ENCODE measurements at regions not wholly inside any gene's neighbourhood (a gene's known extent, or its start where the extent isn't known, plus 50 kb on each side); places are given as distances from the start of the nearest gene placed in this dataset.
A peak's percentile ranks its signal among the peaks of the same experiment; 100 is the strongest.
"Not testable (repeated sequence)": the region's sequence is repeated elsewhere in the genome, so short reads cannot be mapped to it uniquely, and the experiment has no call there.

GRCh38 chr1:217985641-217986040 lies 299.5 kb upstream of the RRP15 start:
- peaks cover 32% of the 10 kb centered on the region for H3K4me1 Mint-ChIP-seq
- H3K36me3 Mint-ChIP-seq (ENCODE audit: low read depth): no peaks in the 10 kb centered on the region
- H3K27ac Mint-ChIP-seq: no peak overlapping the region
- TF ChIP-seq CTCF (IDR thresholded peaks at IDR 0.05): no peak
- peaks cover 5% of the 10 kb centered on the region for H3K27me3 Mint-ChIP-seq (ENCODE audit: low read depth, poor library complexity)
- no peak for DNase-seq
- H3K9me3 Mint-ChIP-seq: no peaks in the 10 kb centered on the region
- no peak overlapping the region for H3K4me3 Mint-ChIP-seq

- H3K4me1 Mint-ChIP-seq: peaks cover 29% of the 10 kb centered on the region
- H3K27ac Mint-ChIP-seq: peak overlapping the region; percentile 14
- H3K36me3 Mint-ChIP-seq (ENCODE audit: low read depth): no peaks in the 10 kb centered on the region
- TF ChIP-seq CTCF (IDR thresholded peaks at IDR 0.05): no peak
- DNase-seq: no peak
- no peaks in the 10 kb centered on the region for H3K9me3 Mint-ChIP-seq
- H3K27me3 Mint-ChIP-seq (ENCODE audit: low read depth, poor library complexity): peaks cover 5% of the 10 kb centered on the region
- no peak overlapping the region for H3K4me3 Mint-ChIP-seq
These were observed 295.6 kb upstream of the RRP15 start for GRCh38 chr1:217989510-217989909.

- no peak for TF ChIP-seq CTCF (IDR thresholded peaks at IDR 0.05)
- Mint-ChIP-seq H3K27me3 (ENCODE audit: low read depth, poor library complexity) (no peaks in the 10 kb centered on the region), H3K4me1 (peaks cover 23% of the 10 kb centered on the region), H3K27ac (no peak overlapping the region), H3K4me3 (no peak overlapping the region), H3K9me3 (no peaks in the 10 kb centered on the region), H3K36me3 (ENCODE audit: low read depth) (no peaks in the 10 kb centered on the region)
- no peak for DNase-seq
These were observed 291.7 kb upstream of the RRP15 start for GRCh38 chr1:217993439-217993838.

GRCh38 chr1:218008296-218008695 lies 276.8 kb upstream of the RRP15 start:
- H3K4me3 Mint-ChIP-seq; H3K9me3 Mint-ChIP-seq; H3K27me3 Mint-ChIP-seq (ENCODE audit: low read depth, poor library complexity); H3K27ac Mint-ChIP-seq; H3K4me1 Mint-ChIP-seq; DNase-seq; H3K36me3 Mint-ChIP-seq (ENCODE audit: low read depth): not testable (repeated sequence)

- H3K27me3 Mint-ChIP-seq (ENCODE audit: low read depth, poor library complexity); DNase-seq; H3K27ac Mint-ChIP-seq; H3K4me1 Mint-ChIP-seq; H3K36me3 Mint-ChIP-seq (ENCODE audit: low read depth); H3K4me3 Mint-ChIP-seq: not testable (repeated sequence)
- peaks cover 21% of the 10 kb centered on the region for H3K9me3 Mint-ChIP-seq
These were observed 270.0 kb upstream of the RRP15 start for GRCh38 chr1:218015106-218015505.

GRCh38 chr1:218024211-218024720 lies 260.8 kb upstream of the RRP15 start:
- no peaks in the 10 kb centered on the region for H3K36me3 Mint-ChIP-seq (ENCODE audit: low read depth)
- no peak overlapping the region for H3K4me3 Mint-ChIP-seq
- DNase-seq: no peak

More at GRCh38 chr1:218024211-218024720, 260.8 kb upstream of the RRP15 start:
- Mint-ChIP-seq H3K4me1 (no peaks in the 10 kb centered on the region), H3K9me3 (peaks cover 25% of the 10 kb centered on the region), H3K27ac (no peak overlapping the region), H3K27me3 (ENCODE audit: low read depth, poor library complexity) (peaks cover 8% of the 10 kb centered on the region)
- no peak for TF ChIP-seq CTCF (IDR thresholded peaks at IDR 0.05)

All from nephron progenitor cell (in vitro differentiated cells).